Posterior cingulate gyrus (tissue), 11 donors: ENCODE measurements at regions not wholly inside any gene's neighbourhood (a gene's known extent, or its start where the extent isn't known, plus 50 kb on each side); places are given as distances from the start of the nearest gene placed in this dataset.
"Not testable (repeated sequence)": the region's sequence is repeated elsewhere in the genome, so short reads cannot be mapped to it uniquely, and the experiment has no call there.

Experiments
- DNase-seq, 10 donors: peaks; one replicate each; pipeline versions ENCODE4 v3.0.0 to v3.0.0-alpha.2; 2020 to 2021; ENCODE audit warnings: mixed read lengths in 3 of 10
- intact Hi-C: fragments of 100-400 bp; cut with DNase I; formaldehyde crosslinking; loops from one replicate; pipeline ENCODE4 v1.15.1; 2023

DNA sequence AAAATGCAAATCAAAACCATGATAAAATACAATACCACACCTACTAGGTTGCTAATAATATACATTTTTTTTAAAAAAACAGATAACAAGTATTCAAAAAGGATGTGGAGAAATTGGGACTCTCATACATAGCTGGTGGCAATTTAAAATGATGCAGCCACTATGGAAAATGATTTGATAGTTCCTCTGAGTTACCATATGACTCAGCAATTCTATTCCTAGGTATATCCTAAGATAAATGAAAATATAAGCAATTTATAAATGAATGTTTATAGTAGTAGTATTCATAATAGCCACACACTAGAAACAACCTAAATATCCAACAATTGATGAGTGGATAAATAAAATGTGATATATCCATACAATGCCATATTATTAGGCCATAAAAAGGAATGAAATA is 210.2 kb downstream of the MREG start:
- DNase-seq, result no peak
- intact Hi-C loops, result no loop called here

- intact Hi-C loops, result no loop called here
- no peak for DNase-seq
Observed at GRCh38 chr2:215799194-215799593, 214.2 kb downstream of the MREG start.

- DNase-seq, result no peak
- intact Hi-C loops, result no loop called here
Observed at GRCh38 chr2:215797676-215798075, 215.7 kb downstream of the MREG start.

GRCh38 chr2:215796140-215796855 is 217.1 kb downstream of the MREG start:
- DNase-seq, result no peak
- intact Hi-C loops, result no loop called here

DNA sequence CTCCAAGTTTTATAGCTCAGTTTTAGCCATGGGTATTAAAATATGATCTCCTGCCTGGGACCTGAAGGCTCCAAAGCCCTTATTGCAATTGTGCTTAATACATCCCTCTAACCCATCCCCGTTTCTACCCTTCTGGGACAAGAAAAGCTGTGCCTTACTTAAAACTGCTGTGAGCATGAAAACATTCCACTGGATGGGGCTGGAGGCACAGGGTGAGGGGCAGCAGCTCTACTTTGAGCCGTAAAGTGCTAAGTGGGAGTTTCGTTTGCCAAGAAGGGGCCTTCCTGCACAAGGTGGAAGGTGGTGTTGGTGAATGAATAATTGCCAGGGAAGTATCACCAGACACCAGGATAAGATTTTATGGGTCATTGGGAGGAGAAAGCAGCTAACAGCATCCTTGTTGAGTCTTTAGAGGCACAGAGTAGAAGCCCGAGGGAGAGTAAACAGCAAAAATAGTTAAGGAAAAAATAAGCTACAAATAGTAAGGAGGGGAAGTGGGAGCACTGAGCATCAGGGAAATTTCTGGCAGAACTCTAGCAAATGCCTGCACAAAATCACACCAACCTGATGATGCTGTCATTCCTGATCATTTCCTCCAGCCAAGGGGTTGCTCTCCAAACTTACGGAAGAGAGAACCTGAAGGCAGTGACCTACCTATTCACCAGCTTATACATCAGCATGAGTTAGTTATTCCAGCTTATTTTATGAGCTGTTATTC is 218.4 kb downstream of the MREG start:
- DNase-seq, result no peak
- intact Hi-C loops, result no loop called here

- DNase-seq, result no peak
- intact Hi-C loops, result no loop called here
Observed at GRCh38 chr2:215793747-215794595, 219.4 kb downstream of the MREG start.

- DNase-seq, result no peak
- intact Hi-C loops, result no loop called here
Observed at GRCh38 chr2:215791481-215791937, 221.8 kb downstream of the MREG start.

DNA sequence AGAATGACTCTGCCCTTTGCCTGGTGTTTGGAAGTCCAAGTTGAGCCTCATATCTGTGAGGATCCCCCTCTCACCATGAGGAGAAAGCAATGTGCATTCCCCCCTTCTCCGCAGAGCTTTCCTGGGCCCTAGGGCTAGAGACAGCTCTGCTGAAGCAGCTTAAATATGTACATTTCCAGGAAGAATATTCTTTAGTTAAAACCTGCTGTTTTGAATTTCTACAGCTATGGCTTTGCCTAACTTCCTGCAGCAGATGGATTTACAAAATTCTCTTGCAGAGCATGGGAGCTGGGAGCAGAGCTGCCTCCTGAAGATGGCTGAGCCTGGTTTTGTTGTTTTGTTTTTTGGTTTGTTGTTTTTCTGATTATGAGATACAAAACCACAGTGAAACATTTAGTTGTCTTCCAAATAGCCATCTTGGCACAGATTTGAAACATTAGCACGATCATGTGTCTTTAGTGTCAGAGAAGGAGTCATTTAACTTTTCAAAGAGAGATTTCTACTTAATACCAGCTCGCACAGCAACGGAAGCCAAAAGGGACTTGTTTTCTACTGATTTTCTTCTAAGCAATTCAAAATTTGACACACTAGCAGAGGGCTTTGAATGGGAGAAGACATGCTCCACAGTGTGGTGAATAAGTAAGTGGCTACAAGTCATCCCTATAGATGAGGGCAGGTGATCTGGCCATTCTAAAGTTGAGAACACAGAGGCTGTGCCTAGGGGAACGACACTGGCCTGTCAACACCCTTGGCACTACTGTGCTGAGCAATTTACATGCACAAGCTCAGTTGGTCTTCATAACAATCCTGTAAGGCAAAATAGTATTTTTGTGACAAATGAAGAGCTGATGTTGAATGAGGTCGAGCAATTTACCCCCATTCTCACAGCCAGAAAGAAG is 222.6 kb downstream of the MREG start:
- intact Hi-C loops, result no loop called here
- no peak for DNase-seq

DNA sequence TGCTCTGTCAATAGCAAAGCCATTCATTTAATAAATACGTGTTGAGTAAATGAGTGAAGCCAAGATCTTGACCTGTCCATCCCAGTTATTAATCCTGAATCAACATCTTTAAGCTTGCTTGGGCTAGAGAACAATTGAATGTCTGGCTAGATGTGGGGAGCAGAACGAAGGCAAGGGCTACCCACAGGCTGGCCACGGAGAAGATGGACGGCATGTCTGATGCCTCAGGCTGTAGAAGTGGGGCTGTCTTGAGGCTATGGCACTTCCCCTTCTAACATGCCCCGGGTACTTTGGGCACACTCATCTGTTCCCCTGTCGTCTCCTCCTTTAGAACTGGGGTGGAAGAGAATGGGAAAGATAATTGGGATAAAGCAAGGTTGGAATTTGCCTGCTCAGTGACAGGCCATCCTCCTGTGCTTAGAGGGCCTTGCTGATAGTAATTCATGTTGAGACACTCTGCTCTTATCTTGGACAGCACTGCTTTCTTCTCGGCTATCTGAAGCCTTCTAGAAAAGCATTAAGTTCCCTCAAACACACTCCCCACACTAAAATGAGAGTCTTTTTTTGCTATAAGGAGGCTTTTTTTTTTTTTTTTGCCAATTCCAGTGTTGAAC is 225.7 kb downstream of the MREG start:
- intact Hi-C loops, result no loop called here
- no peak for DNase-seq

DNA sequence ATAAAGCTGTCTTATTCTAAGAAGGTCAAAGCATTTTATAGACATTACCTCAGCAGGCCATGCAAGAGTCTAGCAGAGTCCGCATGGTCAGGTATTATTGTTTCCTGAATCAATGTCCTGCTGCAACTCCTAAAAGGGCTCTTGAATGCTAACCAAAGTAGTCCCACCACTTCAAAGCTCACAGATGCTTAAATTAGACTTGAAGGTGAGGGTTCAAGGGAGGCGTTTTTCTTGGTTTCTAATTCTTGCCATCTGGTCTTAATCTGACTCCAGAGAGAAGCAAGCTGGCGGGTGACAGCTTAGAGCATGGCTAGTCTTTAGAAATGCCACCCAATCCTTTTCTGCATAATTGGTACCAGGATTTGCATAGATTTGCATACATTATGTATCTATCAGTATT is 226.3 kb downstream of the MREG start:
- intact Hi-C loops, result no loop called here
- DNase-seq, result no peak

GRCh38 chr2:215784371-215784783 is 229.0 kb downstream of the MREG start:
- intact Hi-C loops, result no loop called here
- no peak for DNase-seq

GRCh38 chr2:215783640-215784039 is 229.7 kb downstream of the MREG start:
- intact Hi-C loops, result not testable (repeated sequence)

DNA sequence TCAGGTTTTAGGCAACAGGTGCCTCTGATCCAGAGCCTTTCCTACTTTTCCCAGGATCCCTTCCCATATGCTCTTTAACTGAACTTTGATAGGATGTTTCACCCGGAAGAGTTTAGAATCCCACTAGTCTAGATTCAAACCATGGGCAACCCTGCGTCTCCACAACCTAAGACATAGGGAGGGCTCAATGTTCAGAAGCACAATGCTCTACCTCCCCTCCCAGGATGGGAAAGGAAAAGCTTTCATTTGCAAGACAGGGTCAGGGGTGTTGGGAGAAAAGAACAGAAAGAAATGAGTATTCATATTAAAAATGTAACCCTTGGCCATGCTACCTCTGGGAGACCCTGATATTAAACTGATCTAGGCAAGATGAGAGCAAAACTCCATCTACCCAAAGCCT is 230.4 kb downstream of the MREG start:
- intact Hi-C loops, result no loop called here
- no peak for DNase-seq

More at GRCh38 chr2:215783640-215784039, 229.7 kb downstream of the MREG start:
- DNase-seq, result not testable (repeated sequence)

DNA sequence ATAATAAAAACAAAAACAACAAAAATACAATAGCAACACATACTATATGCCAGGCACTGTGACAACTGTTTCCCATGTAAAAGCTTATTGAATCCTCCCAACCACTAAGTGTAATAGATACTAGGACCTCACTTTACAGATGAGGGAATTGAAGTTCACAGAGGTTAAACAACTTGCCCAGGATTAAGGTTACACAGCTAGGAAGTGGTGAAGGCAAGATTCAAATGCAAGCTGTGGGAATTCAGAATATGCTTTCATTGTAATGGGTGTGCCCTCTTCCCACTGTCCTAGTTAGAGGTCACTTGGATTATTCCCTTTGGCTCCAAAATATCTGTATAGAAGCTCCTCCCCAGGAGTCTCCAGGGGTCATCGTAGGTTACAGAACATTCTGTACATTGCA is 231.1 kb downstream of the MREG start:
- intact Hi-C loops, result no loop called here

GRCh38 chr2:215780907-215781685 is 232.3 kb downstream of the MREG start:
- intact Hi-C loops, result no loop called here

More for the DNA sequence above, 231.1 kb downstream of the MREG start:
- DNase-seq, result no peak

DNA sequence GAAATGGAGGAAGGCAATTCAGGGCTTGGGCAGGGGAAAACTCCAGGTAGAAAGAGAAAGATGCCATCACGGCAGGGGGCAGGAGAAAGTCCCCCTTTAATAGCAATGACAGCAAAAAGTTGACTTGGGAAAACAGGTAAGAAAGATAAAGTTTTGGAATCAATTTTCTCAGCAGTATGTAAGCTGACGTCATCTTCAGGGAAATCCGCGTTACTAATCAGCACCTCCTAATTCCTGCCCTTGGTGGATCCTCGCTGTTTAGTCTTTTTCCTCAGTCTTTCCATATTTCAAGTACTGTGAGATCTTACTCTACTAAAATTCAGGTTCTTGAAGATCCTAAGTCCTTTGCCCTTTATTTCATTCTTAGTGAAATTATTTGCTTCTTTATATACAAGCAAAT is 233.0 kb downstream of the MREG start:
- intact Hi-C loops, result no loop called here

More at GRCh38 chr2:215780907-215781685, 232.3 kb downstream of the MREG start:
- no peak for DNase-seq

GRCh38 chr2:215779912-215780311 is 233.4 kb downstream of the MREG start:
- intact Hi-C loops, result no loop called here

More for the DNA sequence above, 233.0 kb downstream of the MREG start:
- DNase-seq, result no peak

GRCh38 chr2:215777465-215778044 is 235.8 kb downstream of the MREG start:
- intact Hi-C loops, result no loop called here
- no peak for DNase-seq

More at GRCh38 chr2:215779912-215780311, 233.4 kb downstream of the MREG start:
- no peak for DNase-seq
